H9 (cell line): ENCODE measurements at regions not wholly inside any gene's neighbourhood (a gene's known extent, or its start where the extent isn't known, plus 50 kb on each side); places are given as distances from the start of the nearest gene placed in this dataset.

ENCODE experiments used
- DNase-seq: peaks from one replicate; pipeline ENCODE4 v3.0.0-alpha.2; 2017
- H2AFZ ChIP-seq: one replicate; pipeline ENCODE4 v1.6.1; 2013; ENCODE audit warnings: mild to moderate bottlenecking, low read length, control low read depth, moderate library complexity
- H2AK5ac ChIP-seq: 2 replicates; pipeline ENCODE4 v1.6.1; 2013; ENCODE audit warnings: low read length, control low read depth, mixed read lengths; ENCODE audit not compliant: insufficient read length
- H2BK120ac ChIP-seq: one replicate; pipeline ENCODE4 v1.6.1; 2013; ENCODE audit warnings: low read depth, mild to moderate bottlenecking, low read length, control low read depth, inconsistent platforms; ENCODE audit not compliant: poor library complexity, severe bottlenecking
- H2BK12ac ChIP-seq: 2 replicates; pipeline ENCODE4 v1.6.1; 2013; ENCODE audit warnings: low read length, control low read depth, mixed read lengths, low read depth; ENCODE audit not compliant: insufficient read length
- H2BK15ac ChIP-seq: 2 replicates; pipeline ENCODE4 v1.6.1; 2013; ENCODE audit warnings: low read depth, low read length, control low read depth
- H2BK20ac ChIP-seq: one replicate; pipeline ENCODE4 v1.6.1; 2013; ENCODE audit warnings: low read depth, mild to moderate bottlenecking, low read length, control low read depth, inconsistent platforms; ENCODE audit not compliant: poor library complexity, severe bottlenecking
- H2BK5ac ChIP-seq: 2 replicates; pipeline ENCODE4 v1.6.1; 2013; ENCODE audit warnings: low read length, control low read depth, mixed read lengths; ENCODE audit not compliant: insufficient read length
- H3K14ac ChIP-seq: 2 replicates; pipeline ENCODE4 v1.6.1; 2013; ENCODE audit warnings: low read length, control low read depth; ENCODE audit not compliant: insufficient read depth
- H3K18ac ChIP-seq: 2 replicates; pipeline ENCODE4 v1.6.1; 2013; ENCODE audit warnings: low read depth, mild to moderate bottlenecking, mixed read lengths, low read length, control low read depth; ENCODE audit not compliant: insufficient read length
- H3K23ac ChIP-seq: 2 replicates; pipeline ENCODE4 v1.6.1; 2013; ENCODE audit warnings: low read length, control low read depth, mixed read lengths, low read depth; ENCODE audit not compliant: insufficient read length
- H3K23me2 ChIP-seq: 2 replicates; pipeline ENCODE4 v1.6.1; 2013; ENCODE audit warnings: low read depth, mild to moderate bottlenecking, mixed read lengths, low read length, control low read depth; ENCODE audit not compliant: insufficient read length, poor library complexity, severe bottlenecking
- H3K27ac ChIP-seq: 2 replicates; pipeline ENCODE4 v1.5.1; 2013; ENCODE audit warnings: low read length, control low read depth, mixed read lengths, low read depth; ENCODE audit not compliant: insufficient read length
- H3K27me3 ChIP-seq: 2 replicates; pipeline ENCODE4 v1.6.1; 2013; ENCODE audit warnings: low read length, control low read depth, inconsistent platforms; ENCODE audit not compliant: insufficient read depth
- H3K4ac ChIP-seq: 2 replicates; pipeline ENCODE4 v1.6.1; 2013; ENCODE audit warnings: low read depth, mild to moderate bottlenecking, control low read depth, inconsistent platforms, low read length, moderate library complexity
- H3K4me1 ChIP-seq: 2 replicates; pipeline ENCODE4 v1.6.1; 2013; ENCODE audit warnings: low read length, control low read depth, inconsistent platforms; ENCODE audit not compliant: insufficient read depth
- H3K4me2 ChIP-seq: 2 replicates; pipeline ENCODE4 v1.6.1; 2013; ENCODE audit warnings: low read length, control low read depth, mixed read lengths; ENCODE audit not compliant: insufficient read length, insufficient read depth
- H3K56ac ChIP-seq: 2 replicates; pipeline ENCODE4 v1.6.1; 2013; ENCODE audit warnings: low read depth, mild to moderate bottlenecking, mixed read lengths, low read length, control low read depth; ENCODE audit not compliant: insufficient read length
- H3K79me1 ChIP-seq: 2 replicates; pipeline ENCODE4 v1.6.1; 2013; ENCODE audit warnings: low read depth, mild to moderate bottlenecking, moderate library complexity, low read length, control low read depth, inconsistent platforms; ENCODE audit not compliant: insufficient read depth, poor library complexity, severe bottlenecking
- H3K79me2 ChIP-seq: 2 replicates; pipeline ENCODE4 v1.6.1; 2013; ENCODE audit warnings: low read length, control low read depth, inconsistent platforms; ENCODE audit not compliant: insufficient read depth
- H3K9ac ChIP-seq: 2 replicates; pipeline ENCODE4 v1.6.1; 2013; ENCODE audit warnings: low read length, control low read depth, mixed read lengths; ENCODE audit not compliant: insufficient read length; ENCODE audit errors: extremely low read depth
- H3K9me3 ChIP-seq: one replicate; pipeline ENCODE4 v1.6.1; 2013; ENCODE audit warnings: low read depth, low read length, inconsistent platforms; ENCODE audit not compliant: control insufficient read depth
- H3T11ph ChIP-seq: one replicate; pipeline ENCODE4 v1.6.1; 2013; ENCODE audit warnings: mild to moderate bottlenecking, low read length, control low read depth, inconsistent platforms
- H4K20me1 ChIP-seq: one replicate; pipeline ENCODE4 v1.6.1; 2013; ENCODE audit not compliant: control insufficient read depth, insufficient read length, insufficient read depth
- H4K5ac ChIP-seq: 2 replicates; pipeline ENCODE4 v1.6.1; 2013; ENCODE audit warnings: low read depth, mild to moderate bottlenecking, mixed read lengths, low read length, control low read depth; ENCODE audit not compliant: insufficient read length
- H4K8ac ChIP-seq: replicated peaks from 2 replicates; pipeline ENCODE4 v1.6.1; 2013; ENCODE audit warnings: low read length, control low read depth, mixed read lengths, low read depth; ENCODE audit not compliant: insufficient read length
- H4K91ac ChIP-seq: 2 replicates; pipeline ENCODE4 v1.6.1; 2013; ENCODE audit warnings: low read depth, mild to moderate bottlenecking, moderate library complexity, mixed read lengths, low read length, control low read depth; ENCODE audit not compliant: insufficient read length
- H3K27ac Mint-ChIP-seq, 3 experiments: 2 replicates in 2 of 3; 3 replicates in 1 of 3; pipeline ENCODE4 v1.8.0; 2020 to 2021; ENCODE audit warnings: mixed read lengths in 3 of 3, mild to moderate bottlenecking in 1 of 3, moderate library complexity in 1 of 3
- H3K27me3 Mint-ChIP-seq: 2 replicates; pipeline ENCODE4 v1.8.0; 2021; ENCODE audit warnings: low read depth, mild to moderate bottlenecking, moderate library complexity, mixed read lengths
- H3K36me3 Mint-ChIP-seq, 3 experiments: 2 replicates in 2 of 3; 3 replicates in 1 of 3; pipeline ENCODE4 v1.8.0; 2020 to 2021; ENCODE audit warnings: low read depth in 3 of 3, mixed read lengths in 3 of 3; ENCODE audit not compliant: insufficient read depth in 1 of 3
- H3K4me1 Mint-ChIP-seq, 2 experiments: 2 replicates each; pipeline ENCODE4 v1.8.0; 2020; ENCODE audit warnings: mixed read lengths in 2 of 2
- H3K4me3 Mint-ChIP-seq, 2 experiments: 2 replicates in 1 of 2; 3 replicates in 1 of 2; pipeline ENCODE4 v1.8.0; 2020 to 2021; ENCODE audit warnings: mild to moderate bottlenecking in 2 of 2, mixed read lengths in 2 of 2, moderate library complexity in 1 of 2
- H3K9me3 Mint-ChIP-seq, 2 experiments: 2 replicates in 1 of 2; 3 replicates in 1 of 2; pipeline ENCODE4 v1.8.0; 2020; ENCODE audit warnings: mild to moderate bottlenecking in 2 of 2, mixed read lengths in 2 of 2, moderate library complexity in 1 of 2
- WGBS: extraction: QIAGEN DNeasy Blood & Tissue Kit; methylation state at CpG from one replicate; pipeline ENCODE4 v1.1.7; 2013; ENCODE audit warnings: missing lambda C conversion rate, low lambda C conversion rate, mixed read lengths; ENCODE audit not compliant: insufficient read length; ENCODE audit errors: extremely low coverage; 5-methylcytosine and 5-hydroxymethylcytosine counted together
- TF ChIP-seq, protein P1 (sequence below): fragments of 200-600 bp; sonication (generic); conservative IDR thresholded peaks from 3 replicates; pipeline ENCODE4 v1.8.0; 2021; ENCODE audit warnings: antibody characterized with exemption, mild to moderate bottlenecking

DNA sequence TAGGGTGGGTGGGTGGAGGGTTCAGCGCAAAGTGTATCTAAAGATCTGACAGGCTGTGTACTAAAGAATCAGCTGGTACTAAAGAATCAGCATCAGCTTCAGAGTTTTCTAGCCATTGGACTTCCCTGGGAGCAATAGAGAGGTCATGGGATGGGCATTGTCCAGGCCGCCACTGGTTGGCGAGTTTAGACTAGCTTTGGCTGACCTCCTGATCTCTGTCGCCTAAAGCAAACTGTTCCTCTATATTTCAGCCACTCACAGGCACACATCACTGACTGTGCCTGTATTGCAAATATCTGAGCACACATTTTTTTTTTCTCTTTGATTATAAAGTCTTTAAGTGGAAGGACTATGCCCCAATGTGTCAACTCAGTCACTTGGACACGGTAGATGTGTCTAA lies 267.8 kb upstream of the SKOR2 start:
- Histone ChIP-seq H2BK120ac (no peak overlapping the region), H4K20me1 (no peaks in the 10 kb centered on the region), H2AFZ (no peak overlapping the region), H3K56ac (no peak overlapping the region), H3K23me2 (no peaks in the 10 kb centered on the region), H3K27me3 (no peaks in the 10 kb centered on the region), H3K4me2 (no peak overlapping the region), H3K27ac (no peak overlapping the region), H2AK5ac (no peak overlapping the region), H3K9me3 (no peaks in the 10 kb centered on the region), H3K9ac (no peak overlapping the region), H3K79me1 (no peaks in the 10 kb centered on the region), H3K18ac (no peak overlapping the region), H3K4me1 (no peaks in the 10 kb centered on the region), H3T11ph (no peak overlapping the region), H4K5ac (no peak overlapping the region), H3K4ac (no peak overlapping the region), H4K91ac (no peak overlapping the region), H2BK12ac (no peak overlapping the region), H3K79me2 (no peaks in the 10 kb centered on the region), H3K23ac (no peak overlapping the region), H3K14ac (no peak overlapping the region), H4K8ac (no peak overlapping the region), H2BK5ac (no peak overlapping the region), H2BK20ac (no peak overlapping the region), H2BK15ac (no peak overlapping the region)
- no peak for DNase-seq
- TF ChIP-seq, protein P1, sequence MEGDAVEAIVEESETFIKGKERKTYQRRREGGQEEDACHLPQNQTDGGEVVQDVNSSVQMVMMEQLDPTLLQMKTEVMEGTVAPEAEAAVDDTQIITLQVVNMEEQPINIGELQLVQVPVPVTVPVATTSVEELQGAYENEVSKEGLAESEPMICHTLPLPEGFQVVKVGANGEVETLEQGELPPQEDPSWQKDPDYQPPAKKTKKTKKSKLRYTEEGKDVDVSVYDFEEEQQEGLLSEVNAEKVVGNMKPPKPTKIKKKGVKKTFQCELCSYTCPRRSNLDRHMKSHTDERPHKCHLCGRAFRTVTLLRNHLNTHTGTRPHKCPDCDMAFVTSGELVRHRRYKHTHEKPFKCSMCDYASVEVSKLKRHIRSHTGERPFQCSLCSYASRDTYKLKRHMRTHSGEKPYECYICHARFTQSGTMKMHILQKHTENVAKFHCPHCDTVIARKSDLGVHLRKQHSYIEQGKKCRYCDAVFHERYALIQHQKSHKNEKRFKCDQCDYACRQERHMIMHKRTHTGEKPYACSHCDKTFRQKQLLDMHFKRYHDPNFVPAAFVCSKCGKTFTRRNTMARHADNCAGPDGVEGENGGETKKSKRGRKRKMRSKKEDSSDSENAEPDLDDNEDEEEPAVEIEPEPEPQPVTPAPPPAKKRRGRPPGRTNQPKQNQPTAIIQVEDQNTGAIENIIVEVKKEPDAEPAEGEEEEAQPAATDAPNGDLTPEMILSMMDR, result no peak
- Mint-ChIP-seq H3K27ac (no peak overlapping the region), H3K36me3 (no peaks in the 10 kb centered on the region; a peak in 1 of 7 replicates), H3K4me3 (no peak overlapping the region), H3K27me3 (no peaks in the 10 kb centered on the region), H3K9me3 (peaks cover 2 to 5% of the 10 kb centered on the region in 2 experiments; a peak in 2 of 5 replicates), H3K4me1 (no peaks in the 10 kb centered on the region)
- WGBS, result no CpG with 5 or more reads among the region's 5 CpGs
